ENCODE measurements at regions not wholly inside any gene's neighbourhood (a gene's known extent, or its start where the extent isn't known, plus 50 kb on each side); places are given as distances from the start of the nearest gene placed in this dataset.

- peak; percentile 62 for DNase-seq
- H3K27me3 Mint-ChIP-seq = peaks cover 19% of the 10 kb centered on the region
- ChIA-PET CTCF (interaction anchor here (0.7 to 4.0 kb wide), 20 partner anchors 9 to 822 kb away, joined by 3 to 56 read pairs (median 4); no protein-coding TSS in a partner anchor), POLR2A (no interaction called here)
- intact Hi-C loops (cut with micrococcal nuclease) = loop anchor here (1.0 to 2.0 kb wide), 3 partner anchors 628 to 823 kb away; no protein-coding TSS in a partner anchor
- H3K27ac Mint-ChIP-seq = no peak overlapping the region
- no peak overlapping the region for H3K4me3 Mint-ChIP-seq
- H3K36me3 Mint-ChIP-seq = no peaks in the 10 kb centered on the region
- H3K4me1 Mint-ChIP-seq (ENCODE audit: low read depth) = no peaks in the 10 kb centered on the region
- no peaks in the 10 kb centered on the region for H3K9me3 Mint-ChIP-seq
Observed at GRCh38 chr1:87953732-87954344, 625.2 kb downstream of the LMO4 start.

DNA sequence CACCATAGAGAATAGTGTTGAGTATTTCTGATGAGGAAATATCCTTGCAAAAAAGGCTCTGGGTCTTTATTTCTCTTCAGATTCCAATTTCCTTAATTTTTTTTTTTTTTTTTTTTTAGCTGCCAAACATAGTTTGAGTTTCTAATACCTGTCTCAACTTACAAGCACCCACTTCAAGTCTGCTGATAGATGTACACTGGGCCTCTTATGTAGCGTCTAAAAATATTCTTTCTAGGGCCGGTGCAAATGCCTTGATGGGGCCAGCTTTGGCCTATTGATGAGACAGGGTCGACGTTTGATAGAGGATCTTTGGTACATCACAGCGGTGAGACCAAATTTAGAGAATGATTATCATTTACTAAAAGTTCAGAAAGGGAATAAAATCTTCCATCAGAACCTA lies 626.4 kb downstream of the LMO4 start:
- H3K36me3 Mint-ChIP-seq = no peaks in the 10 kb centered on the region
- DNase-seq = no peak
- no peak overlapping the region for H3K4me3 Mint-ChIP-seq
- intact Hi-C loops (cut with micrococcal nuclease) = no loop called here
- CTCF ChIA-PET = interaction anchor here (3.9 to 4.0 kb wide), 2 partner anchors 628 to 661 kb away, joined by 42 to 56 read pairs; no protein-coding TSS in a partner anchor
- no peak overlapping the region for H3K27ac Mint-ChIP-seq
- POLR2A ChIA-PET = no interaction called here
- H3K27me3 Mint-ChIP-seq = peaks cover 14% of the 10 kb centered on the region
- H3K9me3 Mint-ChIP-seq = no peaks in the 10 kb centered on the region
- no peaks in the 10 kb centered on the region for H3K4me1 Mint-ChIP-seq (ENCODE audit: low read depth)

DNA sequence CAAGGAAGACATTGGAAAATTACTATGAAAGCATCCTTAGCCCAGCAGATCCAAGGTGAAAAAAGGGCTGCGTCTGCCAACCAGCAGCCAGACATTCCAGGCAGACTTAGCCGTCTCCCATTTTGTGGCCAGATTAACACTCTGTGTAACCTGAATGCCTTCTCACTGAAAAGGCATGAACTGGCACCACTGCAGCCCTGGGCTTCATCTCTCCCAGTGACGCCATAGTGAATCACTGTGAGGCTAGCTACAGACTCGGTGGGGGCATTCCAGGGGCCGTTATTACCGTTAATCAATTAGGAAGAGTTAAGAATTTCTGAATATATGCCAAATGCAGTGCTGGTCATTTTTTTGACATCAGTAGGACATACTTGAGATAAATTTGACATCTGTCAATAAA lies 627.4 kb downstream of the LMO4 start:
- ChIA-PET CTCF (interaction anchor here (0.7 kb wide), 1 partner anchor 663 kb away, joined by 3 read pairs; no protein-coding TSS in a partner anchor), POLR2A (no interaction called here)
- no peak for DNase-seq
- H3K9me3 Mint-ChIP-seq = no peaks in the 10 kb centered on the region
- peaks cover 14% of the 10 kb centered on the region for H3K27me3 Mint-ChIP-seq
- intact Hi-C loops (cut with micrococcal nuclease) = no loop called here
- H3K4me3 Mint-ChIP-seq = no peak overlapping the region
- H3K27ac Mint-ChIP-seq = no peak overlapping the region
- H3K36me3 Mint-ChIP-seq = no peaks in the 10 kb centered on the region
- no peaks in the 10 kb centered on the region for H3K4me1 Mint-ChIP-seq (ENCODE audit: low read depth)

GRCh38 chr1:87956750-87957149 lies 628.1 kb downstream of the LMO4 start:
- Mint-ChIP-seq H3K4me3 (no peak overlapping the region), H3K27me3 (peaks cover 14% of the 10 kb centered on the region), H3K27ac (no peak overlapping the region), H3K4me1 (ENCODE audit: low read depth) (no peaks in the 10 kb centered on the region), H3K9me3 (no peaks in the 10 kb centered on the region), H3K36me3 (no peaks in the 10 kb centered on the region)
- no peak for DNase-seq
- ChIA-PET POLR2A (no interaction called here), CTCF (interaction anchor here (0.6 kb wide), 1 partner anchor 664 kb away, joined by 3 read pairs; no protein-coding TSS in a partner anchor)
- intact Hi-C loops (cut with micrococcal nuclease) = no loop called here

DNA sequence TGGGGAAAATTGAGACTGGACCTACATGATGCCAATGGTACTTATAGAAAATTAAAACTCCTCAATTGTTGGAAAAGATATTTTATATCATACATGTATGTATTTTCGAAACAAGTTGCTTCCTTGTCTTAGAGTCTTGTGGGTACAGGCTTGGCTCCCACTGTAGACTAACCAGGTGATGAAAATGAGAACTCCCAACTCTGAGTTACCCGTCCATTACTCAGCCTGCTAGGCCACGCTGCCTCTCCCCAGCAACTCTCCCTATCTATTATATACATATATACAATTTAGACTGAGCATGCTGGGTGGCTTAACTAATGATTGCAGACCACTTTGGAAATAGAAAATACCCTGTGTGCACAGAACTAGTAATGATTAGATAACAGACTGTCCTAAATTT lies 628.7 kb downstream of the LMO4 start:
- H3K27ac Mint-ChIP-seq = no peak overlapping the region
- H3K4me1 Mint-ChIP-seq (ENCODE audit: low read depth) = no peaks in the 10 kb centered on the region
- peaks cover 12% of the 10 kb centered on the region for H3K27me3 Mint-ChIP-seq
- no peak overlapping the region for H3K4me3 Mint-ChIP-seq
- ChIA-PET POLR2A (no interaction called here), CTCF (interaction anchor here (0.6 kb wide), 1 partner anchor 665 kb away, joined by 3 read pairs; no protein-coding TSS in a partner anchor)
- no peaks in the 10 kb centered on the region for H3K9me3 Mint-ChIP-seq
- intact Hi-C loops (cut with micrococcal nuclease) = no loop called here
- H3K36me3 Mint-ChIP-seq = no peaks in the 10 kb centered on the region
- no peak for DNase-seq

DNA sequence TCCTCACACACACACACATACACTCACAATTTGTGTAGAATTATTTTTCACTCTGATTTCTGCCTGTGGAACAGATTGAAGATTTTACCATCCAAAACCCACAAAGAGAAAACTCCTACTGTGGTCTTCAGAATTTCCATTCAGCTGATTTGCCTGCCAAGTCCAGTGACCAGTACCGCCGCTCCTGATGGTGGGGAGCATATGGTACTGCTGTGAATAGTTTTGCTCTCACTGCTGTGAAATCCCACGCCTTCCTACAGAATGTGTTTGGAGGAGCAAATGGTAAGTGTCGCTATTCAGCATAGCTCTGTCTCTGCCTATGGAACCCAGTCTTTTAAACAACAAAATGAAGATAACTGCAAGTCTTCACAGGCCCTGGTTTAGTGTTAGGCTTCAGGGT lies 629.5 kb downstream of the LMO4 start:
- Mint-ChIP-seq H3K27me3 (peaks cover 10% of the 10 kb centered on the region), H3K36me3 (no peaks in the 10 kb centered on the region), H3K9me3 (no peaks in the 10 kb centered on the region), H3K4me3 (no peak overlapping the region), H3K4me1 (ENCODE audit: low read depth) (no peaks in the 10 kb centered on the region), H3K27ac (no peak overlapping the region)
- no peak for DNase-seq
- intact Hi-C loops (cut with micrococcal nuclease) = no loop called here
- ChIA-PET POLR2A (no interaction called here), CTCF (no interaction called here)

DNA sequence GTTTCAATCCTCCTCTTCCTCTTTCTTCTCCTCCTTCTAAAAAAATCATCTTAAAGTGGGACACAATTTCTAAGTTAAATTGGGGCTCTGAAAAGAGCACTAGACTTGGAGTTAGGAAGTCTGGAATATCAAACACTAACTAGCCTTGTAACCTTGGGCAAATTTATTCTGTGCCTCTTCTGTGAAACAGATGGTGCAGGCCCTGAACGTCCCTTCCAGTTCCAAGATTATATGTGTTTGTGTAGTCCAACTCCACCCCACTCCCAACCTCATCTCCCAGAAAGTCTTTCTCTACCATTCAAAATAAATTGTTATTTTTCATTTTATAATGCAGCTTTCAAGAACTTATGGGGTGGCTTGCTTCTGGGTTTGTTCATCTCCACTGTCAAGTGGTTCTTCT lies 630.0 kb downstream of the LMO4 start:
- Mint-ChIP-seq H3K4me3 (no peak overlapping the region), H3K36me3 (no peaks in the 10 kb centered on the region), H3K4me1 (ENCODE audit: low read depth) (no peaks in the 10 kb centered on the region), H3K9me3 (no peaks in the 10 kb centered on the region), H3K27me3 (peaks cover 10% of the 10 kb centered on the region), H3K27ac (no peak overlapping the region)
- intact Hi-C loops (cut with micrococcal nuclease) = no loop called here
- CTCF ChIA-PET = interaction anchor here (0.7 kb wide), 1 partner anchor 815 kb away, joined by 3 read pairs; no protein-coding TSS in a partner anchor
- POLR2A ChIA-PET = no interaction called here
- no peak for DNase-seq

- Mint-ChIP-seq H3K4me1 (ENCODE audit: low read depth) (no peaks in the 10 kb centered on the region), H3K4me3 (no peak overlapping the region), H3K27ac (no peak overlapping the region), H3K9me3 (no peaks in the 10 kb centered on the region), H3K36me3 (no peaks in the 10 kb centered on the region), H3K27me3 (peaks cover 9% of the 10 kb centered on the region)
- no peak for DNase-seq
- intact Hi-C loops (cut with micrococcal nuclease) = no loop called here
- ChIA-PET POLR2A (no interaction called here), CTCF (interaction anchor here (0.7 kb wide), 1 partner anchor 815 kb away, joined by 3 read pairs; no protein-coding TSS in a partner anchor)
Observed at GRCh38 chr1:87959236-87959635, 630.6 kb downstream of the LMO4 start.

GRCh38 chr1:87961992-87962391 lies 633.3 kb downstream of the LMO4 start:
- Mint-ChIP-seq H3K36me3 (no peaks in the 10 kb centered on the region), H3K4me3 (no peak overlapping the region), H3K27me3 (peaks cover 7% of the 10 kb centered on the region), H3K4me1 (ENCODE audit: low read depth) (no peaks in the 10 kb centered on the region), H3K9me3 (no peaks in the 10 kb centered on the region), H3K27ac (no peak overlapping the region)
- DNase-seq = no peak
- ChIA-PET CTCF (no interaction called here), POLR2A (no interaction called here)
- intact Hi-C loops (cut with micrococcal nuclease) = no loop called here

DNA sequence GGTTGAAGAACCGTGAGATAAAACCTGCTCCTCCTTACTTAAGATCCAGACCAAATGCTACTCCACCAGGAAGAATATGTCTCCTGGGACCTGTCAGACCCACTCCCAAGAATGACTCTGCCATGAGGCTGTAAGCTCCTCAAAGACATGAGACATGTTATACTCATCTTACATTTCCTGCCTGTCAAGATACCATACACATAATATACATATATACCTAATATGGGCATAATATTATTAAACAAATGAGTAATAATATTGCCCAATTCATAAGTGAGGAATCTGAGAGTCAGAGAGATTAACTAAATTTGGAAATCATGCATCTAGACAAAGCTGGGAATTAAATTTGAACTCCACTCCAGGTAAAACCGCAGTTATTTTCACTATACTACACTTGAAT lies 634.9 kb downstream of the LMO4 start:
- H3K27ac Mint-ChIP-seq = no peak overlapping the region
- peaks cover 1% of the 10 kb centered on the region for H3K27me3 Mint-ChIP-seq
- POLR2A ChIA-PET = no interaction called here
- intact Hi-C loops (cut with micrococcal nuclease) = no loop called here
- no peaks in the 10 kb centered on the region for H3K9me3 Mint-ChIP-seq
- H3K4me3 Mint-ChIP-seq = no peak overlapping the region
- DNase-seq = no peak
- CTCF ChIA-PET = no interaction called here
- H3K36me3 Mint-ChIP-seq = no peaks in the 10 kb centered on the region
- no peaks in the 10 kb centered on the region for H3K4me1 Mint-ChIP-seq (ENCODE audit: low read depth)

DNA sequence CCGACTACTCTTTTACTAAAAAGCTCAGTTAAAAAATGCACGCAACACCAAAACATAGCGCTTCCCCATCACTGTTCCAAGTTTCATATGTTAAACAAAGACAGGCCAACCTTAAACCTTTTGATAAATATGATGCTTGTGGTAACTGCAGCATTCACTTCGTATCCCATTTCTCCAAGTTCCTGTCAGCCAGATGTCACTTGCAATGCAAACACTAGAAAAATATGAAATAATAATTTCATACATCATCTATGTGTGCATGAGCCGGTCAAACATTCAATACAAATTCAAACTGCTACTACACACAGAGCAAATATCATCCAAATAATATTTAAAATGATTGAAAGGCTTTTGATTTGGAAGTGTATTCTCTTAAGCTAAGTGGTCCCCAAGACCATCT lies 636.5 kb downstream of the LMO4 start:
- ChIA-PET CTCF (no interaction called here), POLR2A (interaction anchor here (0.5 kb wide), 1 partner anchor 30 kb away, joined by 3 read pairs; no protein-coding TSS in a partner anchor)
- Mint-ChIP-seq H3K9me3 (no peaks in the 10 kb centered on the region), H3K27me3 (peaks cover 1% of the 10 kb centered on the region), H3K36me3 (no peaks in the 10 kb centered on the region), H3K4me3 (no peak overlapping the region), H3K27ac (no peak overlapping the region), H3K4me1 (ENCODE audit: low read depth) (no peaks in the 10 kb centered on the region)
- no peak for DNase-seq
- intact Hi-C loops (cut with micrococcal nuclease) = no loop called here

DNA sequence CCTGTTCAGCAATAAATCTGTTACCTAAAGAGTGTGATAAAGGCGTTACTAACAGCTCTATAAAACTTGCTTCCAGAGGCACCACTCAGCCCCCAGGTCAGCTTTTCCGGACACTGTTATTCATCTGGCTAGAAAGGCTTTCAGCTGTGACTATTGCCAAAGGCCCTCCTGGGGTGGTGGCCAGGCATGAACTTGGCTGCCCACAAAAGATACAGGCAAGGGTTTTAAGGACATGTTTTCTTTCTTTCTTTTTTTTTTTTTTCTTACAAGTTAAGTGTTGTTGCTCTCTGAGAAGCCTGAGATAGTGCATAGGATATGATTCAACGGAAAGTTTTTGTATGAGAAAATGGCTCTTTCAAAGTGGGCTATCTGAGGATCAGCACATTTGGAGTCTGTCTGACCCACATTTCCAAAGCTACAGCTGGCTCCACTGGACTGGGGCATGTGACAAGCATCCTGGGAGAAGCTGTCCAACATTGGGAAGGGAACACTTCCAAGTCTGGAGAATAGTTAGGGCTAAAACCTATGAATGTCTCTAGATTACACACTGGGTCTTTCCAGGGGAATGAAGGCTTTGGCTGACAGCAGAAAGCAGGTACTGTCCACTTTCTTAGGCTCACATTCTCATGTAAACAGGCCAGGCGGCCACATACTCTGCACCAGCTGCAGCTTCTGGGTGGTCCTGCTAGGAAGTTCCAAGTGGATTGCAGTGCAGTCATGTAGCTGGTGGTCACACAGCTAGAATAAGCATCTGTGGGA lies 639.7 kb downstream of the LMO4 start:
- Mint-ChIP-seq H3K4me1 (ENCODE audit: low read depth) (no peaks in the 10 kb centered on the region), H3K4me3 (no peak overlapping the region), H3K27ac (no peak overlapping the region), H3K9me3 (no peaks in the 10 kb centered on the region), H3K36me3 (no peaks in the 10 kb centered on the region), H3K27me3 (peaks cover 1% of the 10 kb centered on the region)
- DNase-seq = no peak
- CTCF ChIA-PET = no interaction called here
- POLR2A ChIA-PET = no interaction called here
- intact Hi-C loops (cut with micrococcal nuclease) = no loop called here

- intact Hi-C loops (cut with micrococcal nuclease) = no loop called here
- DNase-seq = no peak
- H3K27ac Mint-ChIP-seq = no peak overlapping the region
- no peak overlapping the region for H3K4me3 Mint-ChIP-seq
- CTCF ChIA-PET = no interaction called here
- H3K4me1 Mint-ChIP-seq (ENCODE audit: low read depth) = no peaks in the 10 kb centered on the region
- no peaks in the 10 kb centered on the region for H3K9me3 Mint-ChIP-seq
- H3K36me3 Mint-ChIP-seq = no peaks in the 10 kb centered on the region
- POLR2A ChIA-PET = no interaction called here
- H3K27me3 Mint-ChIP-seq = no peaks in the 10 kb centered on the region
Observed at GRCh38 chr1:87969040-87969439, 640.4 kb downstream of the LMO4 start.

All from activated CD4-positive, alpha-beta memory T cell treated with anti-CD3 and anti-CD28 coated beads for 36 hours (primary cell).